ENCODE measurements at regions not wholly inside any gene's neighbourhood (a gene's known extent, or its start where the extent isn't known, plus 50 kb on each side); places are given as distances from the start of the nearest gene placed in this dataset.
A peak's percentile ranks its signal among the peaks of the same experiment; 100 is the strongest.
"Not testable (repeated sequence)": the region's sequence is repeated elsewhere in the genome, so short reads cannot be mapped to it uniquely, and the experiment has no call there.

GRCh38 chr6:15001326-15001910, 244.5 kb upstream of the JARID2 start:
- H3K27me3 ChIP-seq (ENCODE audit: control insufficient read depth, insufficient read depth, low read length), result no peaks in the 10 kb centered on the region
- no peaks in the 10 kb centered on the region for H3K9me3 ChIP-seq (ENCODE audit: control insufficient read depth, insufficient read depth, low read length)
- H3K4me1 ChIP-seq (ENCODE audit: control insufficient read depth, insufficient read depth, low read length), result no peaks in the 10 kb centered on the region
- H3K36me3 ChIP-seq (ENCODE audit: control insufficient read depth, insufficient read depth, low read length), result peaks cover 5% of the 10 kb centered on the region
- H3K4me3 ChIP-seq (ENCODE audit: low read depth, low read length), result no peak overlapping the region
- H3K9ac ChIP-seq (ENCODE audit: low read depth, low read length), result no peak overlapping the region

- Histone ChIP-seq H3K9me3 (ENCODE audit: control insufficient read depth, insufficient read depth, low read length) (no peaks in the 10 kb centered on the region), H3K27me3 (ENCODE audit: control insufficient read depth, insufficient read depth, low read length) (no peaks in the 10 kb centered on the region), H3K36me3 (ENCODE audit: control insufficient read depth, insufficient read depth, low read length) (peaks cover 25% of the 10 kb centered on the region), H3K4me3 (ENCODE audit: low read depth, low read length) (no peak overlapping the region), H3K9ac (ENCODE audit: low read depth, low read length) (no peak overlapping the region), H3K4me1 (ENCODE audit: control insufficient read depth, insufficient read depth, low read length) (no peaks in the 10 kb centered on the region)
Observed at GRCh38 chr6:15008269-15008668, 237.6 kb upstream of the JARID2 start.

GRCh38 chr6:15014958-15015357, 230.9 kb upstream of the JARID2 start:
- no peak overlapping the region for H3K9ac ChIP-seq (ENCODE audit: low read depth, low read length)
- peaks cover 17% of the 10 kb centered on the region for H3K4me1 ChIP-seq (ENCODE audit: control insufficient read depth, insufficient read depth, low read length)
- no peak overlapping the region for H3K4me3 ChIP-seq (ENCODE audit: low read depth, low read length)
- no peaks in the 10 kb centered on the region for H3K36me3 ChIP-seq (ENCODE audit: control insufficient read depth, insufficient read depth, low read length)
- H3K27me3 ChIP-seq (ENCODE audit: control insufficient read depth, insufficient read depth, low read length), result no peaks in the 10 kb centered on the region
- no peaks in the 10 kb centered on the region for H3K9me3 ChIP-seq (ENCODE audit: control insufficient read depth, insufficient read depth, low read length)

- no peaks in the 10 kb centered on the region for H3K9me3 ChIP-seq (ENCODE audit: control insufficient read depth, insufficient read depth, low read length)
- no peak overlapping the region for H3K4me3 ChIP-seq (ENCODE audit: low read depth, low read length)
- H3K4me1 ChIP-seq (ENCODE audit: control insufficient read depth, insufficient read depth, low read length), result peaks cover 17% of the 10 kb centered on the region
- no peaks in the 10 kb centered on the region for H3K27me3 ChIP-seq (ENCODE audit: control insufficient read depth, insufficient read depth, low read length)
- H3K36me3 ChIP-seq (ENCODE audit: control insufficient read depth, insufficient read depth, low read length), result no peaks in the 10 kb centered on the region
- no peak overlapping the region for H3K9ac ChIP-seq (ENCODE audit: low read depth, low read length)
Observed at GRCh38 chr6:15016813-15017212, 229.1 kb upstream of the JARID2 start.

GRCh38 chr6:15017261-15017660, 228.6 kb upstream of the JARID2 start:
- H3K9ac ChIP-seq (ENCODE audit: low read depth, low read length), result no peak overlapping the region
- peak overlapping the region; percentile 37 for H3K4me3 ChIP-seq (ENCODE audit: low read depth, low read length)
- H3K36me3 ChIP-seq (ENCODE audit: control insufficient read depth, insufficient read depth, low read length), result no peaks in the 10 kb centered on the region
- H3K27me3 ChIP-seq (ENCODE audit: control insufficient read depth, insufficient read depth, low read length), result no peaks in the 10 kb centered on the region
- H3K4me1 ChIP-seq (ENCODE audit: control insufficient read depth, insufficient read depth, low read length), result peaks cover 17% of the 10 kb centered on the region
- no peaks in the 10 kb centered on the region for H3K9me3 ChIP-seq (ENCODE audit: control insufficient read depth, insufficient read depth, low read length)

- Histone ChIP-seq H3K9ac (ENCODE audit: low read depth, low read length) (no peak overlapping the region), H3K4me3 (ENCODE audit: low read depth, low read length) (peak overlapping the region; percentile 37), H3K36me3 (ENCODE audit: control insufficient read depth, insufficient read depth, low read length) (no peaks in the 10 kb centered on the region)
Observed at GRCh38 chr6:15017803-15018202, 228.1 kb upstream of the JARID2 start.

GRCh38 chr6:15020119-15020770, 225.6 kb upstream of the JARID2 start:
- Histone ChIP-seq H3K9ac (ENCODE audit: low read depth, low read length) (peak overlapping the region; percentile 41), H3K4me3 (ENCODE audit: low read depth, low read length) (peak overlapping the region; percentile 59), H3K9me3 (ENCODE audit: control insufficient read depth, insufficient read depth, low read length) (no peaks in the 10 kb centered on the region), H3K4me1 (ENCODE audit: control insufficient read depth, insufficient read depth, low read length) (peaks cover 21% of the 10 kb centered on the region), H3K36me3 (ENCODE audit: control insufficient read depth, insufficient read depth, low read length) (no peaks in the 10 kb centered on the region), H3K27me3 (ENCODE audit: control insufficient read depth, insufficient read depth, low read length) (no peaks in the 10 kb centered on the region)

More at GRCh38 chr6:15017803-15018202, 228.1 kb upstream of the JARID2 start:
- H3K27me3 ChIP-seq (ENCODE audit: control insufficient read depth, insufficient read depth, low read length), result no peaks in the 10 kb centered on the region
- H3K9me3 ChIP-seq (ENCODE audit: control insufficient read depth, insufficient read depth, low read length), result no peaks in the 10 kb centered on the region
- peaks cover 17% of the 10 kb centered on the region for H3K4me1 ChIP-seq (ENCODE audit: control insufficient read depth, insufficient read depth, low read length)

- no peaks in the 10 kb centered on the region for H3K9me3 ChIP-seq (ENCODE audit: control insufficient read depth, insufficient read depth, low read length)
- H3K27me3 ChIP-seq (ENCODE audit: control insufficient read depth, insufficient read depth, low read length), result no peaks in the 10 kb centered on the region
- H3K4me1 ChIP-seq (ENCODE audit: control insufficient read depth, insufficient read depth, low read length), result peaks cover 21% of the 10 kb centered on the region
- H3K36me3 ChIP-seq (ENCODE audit: control insufficient read depth, insufficient read depth, low read length), result no peaks in the 10 kb centered on the region
- H3K4me3 ChIP-seq (ENCODE audit: low read depth, low read length), result peak overlapping the region; percentile 59
- peak overlapping the region; percentile 41 for H3K9ac ChIP-seq (ENCODE audit: low read depth, low read length)
Observed at GRCh38 chr6:15021074-15021473, 224.8 kb upstream of the JARID2 start.

GRCh38 chr6:15023018-15023417, 222.9 kb upstream of the JARID2 start:
- H3K4me3 ChIP-seq (ENCODE audit: low read depth, low read length); H3K9ac ChIP-seq (ENCODE audit: low read depth, low read length); H3K9me3 ChIP-seq (ENCODE audit: control insufficient read depth, insufficient read depth, low read length): not testable (repeated sequence)

GRCh38 chr6:15023448-15023847, 222.4 kb upstream of the JARID2 start:
- Histone ChIP-seq H3K4me3 (ENCODE audit: low read depth, low read length) (no peak overlapping the region), H3K27me3 (ENCODE audit: control insufficient read depth, insufficient read depth, low read length) (no peaks in the 10 kb centered on the region), H3K9ac (ENCODE audit: low read depth, low read length) (no peak overlapping the region), H3K4me1 (ENCODE audit: control insufficient read depth, insufficient read depth, low read length) (peaks cover 9% of the 10 kb centered on the region), H3K9me3 (ENCODE audit: control insufficient read depth, insufficient read depth, low read length) (no peaks in the 10 kb centered on the region), H3K36me3 (ENCODE audit: control insufficient read depth, insufficient read depth, low read length) (no peaks in the 10 kb centered on the region)

More at GRCh38 chr6:15023018-15023417, 222.9 kb upstream of the JARID2 start:
- H3K4me1 ChIP-seq (ENCODE audit: control insufficient read depth, insufficient read depth, low read length), result peaks cover 10% of the 10 kb centered on the region
- not testable (repeated sequence) for H3K27me3 ChIP-seq (ENCODE audit: control insufficient read depth, insufficient read depth, low read length); H3K36me3 ChIP-seq (ENCODE audit: control insufficient read depth, insufficient read depth, low read length)

GRCh38 chr6:15025446-15025845, 220.4 kb upstream of the JARID2 start:
- Histone ChIP-seq H3K27me3 (ENCODE audit: control insufficient read depth, insufficient read depth, low read length) (no peaks in the 10 kb centered on the region), H3K4me3 (ENCODE audit: low read depth, low read length) (no peak overlapping the region), H3K9me3 (ENCODE audit: control insufficient read depth, insufficient read depth, low read length) (no peaks in the 10 kb centered on the region), H3K9ac (ENCODE audit: low read depth, low read length) (no peak overlapping the region), H3K4me1 (ENCODE audit: control insufficient read depth, insufficient read depth, low read length) (peaks cover 3% of the 10 kb centered on the region), H3K36me3 (ENCODE audit: control insufficient read depth, insufficient read depth, low read length) (no peaks in the 10 kb centered on the region)

- Histone ChIP-seq H3K9me3 (ENCODE audit: control insufficient read depth, insufficient read depth, low read length) (no peaks in the 10 kb centered on the region), H3K4me3 (ENCODE audit: low read depth, low read length) (no peak overlapping the region), H3K9ac (ENCODE audit: low read depth, low read length) (no peak overlapping the region), H3K36me3 (ENCODE audit: control insufficient read depth, insufficient read depth, low read length) (no peaks in the 10 kb centered on the region), H3K27me3 (ENCODE audit: control insufficient read depth, insufficient read depth, low read length) (no peaks in the 10 kb centered on the region), H3K4me1 (ENCODE audit: control insufficient read depth, insufficient read depth, low read length) (peaks cover 3% of the 10 kb centered on the region)
Observed at GRCh38 chr6:15026832-15027231, 219.0 kb upstream of the JARID2 start.
